IMR-90 (cell line): ENCODE measurements at regions not wholly inside any gene's neighbourhood (a gene's known extent, or its start where the extent isn't known, plus 50 kb on each side); places are given as distances from the start of the nearest gene placed in this dataset.

Experiments used
- ATAC-seq: fragments of 200-7000 bp; cut with Tn5 transposase; 2 replicates; pipeline ENCODE4 v1.9.1; 2020; ENCODE audit warnings: low read depth, mild to moderate bottlenecking, moderate library complexity
- BruUV-seq: library from RNA; stranded (reverse); fragments of 400-500 nt; replicated peaks from 2 replicates; lab custom pipeline; 2021; lab: Mats Ljungman, UMichigan
- CTCF ChIA-PET: fragments of 300-600 bp; formaldehyde crosslinking; extraction: SDS; loops from one replicate; lab custom pipeline; 2021; ENCODE audit warnings: antibody characterized with exemption; lab: Yijun Ruan, JAX
- POLR2A ChIA-PET: fragments of 300-600 bp; sonication (Branson Sonifier 250); formaldehyde crosslinking; loops from one replicate; lab custom pipeline; 2022; ENCODE audit warnings: antibody characterized with exemption; ENCODE audit not compliant: unreplicated experiment; lab: Charles Lee
- DNase-seq: peaks from one replicate; pipeline ENCODE4 v3.0.0; 2013
- H2AFZ ChIP-seq: replicated peaks from 2 replicates; pipeline ENCODE3; 2013; ENCODE audit warnings: low read length, mild to moderate bottlenecking; ENCODE audit not compliant: poor library complexity
- H2AK5ac ChIP-seq: 2 replicates; pipeline ENCODE4 v1.6.1; 2013; ENCODE audit warnings: low read depth, low read length, inconsistent platforms
- H2AK9ac ChIP-seq: replicated peaks from 2 replicates; pipeline ENCODE3; 2013; ENCODE audit warnings: mild to moderate bottlenecking, low read depth, low read length, moderate library complexity; ENCODE audit not compliant: poor library complexity
- H2BK120ac ChIP-seq: 2 replicates; pipeline ENCODE4 v1.6.1; 2013; ENCODE audit warnings: low read depth, low read length, inconsistent platforms
- H2BK15ac ChIP-seq: 3 replicates; pipeline ENCODE4 v1.6.1; 2013; ENCODE audit warnings: low read depth, low read length, inconsistent platforms
- H2BK20ac ChIP-seq: 2 replicates; pipeline ENCODE4 v1.6.1; 2013; ENCODE audit warnings: low read depth, mild to moderate bottlenecking, inconsistent platforms, low read length, moderate library complexity
- H2BK5ac ChIP-seq: 2 replicates; pipeline ENCODE4 v1.6.1; 2013; ENCODE audit warnings: mild to moderate bottlenecking, low read depth, low read length, inconsistent platforms; ENCODE audit not compliant: poor library complexity, severe bottlenecking
- H3K14ac ChIP-seq: replicated peaks from 2 replicates; pipeline ENCODE4 v1.6.1; 2013; ENCODE audit warnings: low read depth, low read length, inconsistent platforms
- H3K18ac ChIP-seq: 2 replicates; pipeline ENCODE4 v1.6.1; 2013; ENCODE audit warnings: low read depth, low read length, control low read depth
- H3K23ac ChIP-seq: 2 replicates; pipeline ENCODE4 v1.6.1; 2013; ENCODE audit warnings: low read depth, low read length, inconsistent platforms
- H3K27ac ChIP-seq: 2 replicates; pipeline ENCODE4 v1.5.1; 2013; ENCODE audit warnings: mild to moderate bottlenecking, control low read depth, low read length; ENCODE audit not compliant: insufficient read depth
- H3K27me3 ChIP-seq: 2 replicates; pipeline ENCODE4 v1.6.1; 2013; ENCODE audit warnings: low read length; ENCODE audit not compliant: control insufficient read depth, insufficient read depth
- H3K36me3 ChIP-seq: 2 replicates; pipeline ENCODE4 v1.6.1; 2013; ENCODE audit warnings: low read length, mixed read lengths; ENCODE audit not compliant: control insufficient read depth, insufficient read depth
- H3K4ac ChIP-seq: 2 replicates; pipeline ENCODE4 v1.6.1; 2013; ENCODE audit warnings: low read depth, low read length, inconsistent platforms
- H3K4me1 ChIP-seq: 2 replicates; pipeline ENCODE4 v1.6.1; 2013; ENCODE audit warnings: low read length, mixed read lengths; ENCODE audit not compliant: control insufficient read depth, insufficient read depth
- H3K4me2 ChIP-seq: 2 replicates; pipeline ENCODE4 v1.6.1; 2013; ENCODE audit warnings: low read depth, mild to moderate bottlenecking, control low read depth, low read length, moderate library complexity
- H3K4me3 ChIP-seq: 2 replicates; pipeline ENCODE4 v1.5.1; 2013; ENCODE audit warnings: low read depth, mild to moderate bottlenecking, control low read depth, low read length, moderate library complexity; ENCODE audit not compliant: insufficient read depth
- H3K56ac ChIP-seq: 2 replicates; pipeline ENCODE4 v1.6.1; 2013; ENCODE audit warnings: low read length, inconsistent platforms; ENCODE audit not compliant: insufficient read depth; ENCODE audit errors: extremely low read depth
- H3K79me1 ChIP-seq, 2 experiments: 2 replicates each; pipeline ENCODE4 v1.6.1; 2013; ENCODE audit warnings: low read length in 2 of 2, inconsistent platforms in 1 of 2, low read depth in 1 of 2
- H3K9ac ChIP-seq: 2 replicates; pipeline ENCODE4 v1.6.1; 2013; ENCODE audit warnings: low read depth, low read length, control low read depth
- H3K9me1 ChIP-seq: 2 replicates; pipeline ENCODE4 v1.6.1; 2013; ENCODE audit warnings: low read length, inconsistent platforms; ENCODE audit not compliant: insufficient read depth
- H3K9me3 ChIP-seq: 2 replicates; pipeline ENCODE4 v1.6.1; 2013; ENCODE audit warnings: low read length; ENCODE audit not compliant: control insufficient read depth, insufficient read depth
- H4K20me1 ChIP-seq: 2 replicates; pipeline ENCODE4 v1.6.1; 2013; ENCODE audit warnings: low read length, inconsistent platforms; ENCODE audit not compliant: insufficient read depth
- H4K5ac ChIP-seq: 2 replicates; pipeline ENCODE4 v1.6.1; 2013; ENCODE audit warnings: mild to moderate bottlenecking, low read depth, low read length, control low read depth
- H4K8ac ChIP-seq, 2 experiments: 2 replicates each; pipeline ENCODE4 v1.6.1; 2013; ENCODE audit warnings: low read depth in 2 of 2, low read length in 2 of 2, control low read depth in 1 of 2, inconsistent platforms in 1 of 2
- H4K91ac ChIP-seq: 2 replicates; pipeline ENCODE4 v1.6.1; 2013; ENCODE audit warnings: low read depth, low read length, inconsistent platforms; ENCODE audit not compliant: insufficient read depth
- CTCF ChIP-seq: conservative IDR thresholded peaks from 2 replicates; pipeline ENCODE4 v1.5.1; 2012; ENCODE audit warnings: mild to moderate bottlenecking, low read depth, low read length, improper control_type of control experiment
- ELK1 ChIP-seq: fragments of 150-350 bp; IDR thresholded peaks from 2 replicates; pipeline ENCODE4 v1.6.1; 2016; ENCODE audit warnings: low read depth, mild to moderate bottlenecking, low read length, moderate library complexity, borderline replicate concordance
- FOS ChIP-seq: fragments of 150-350 bp; IDR thresholded peaks from 2 replicates; pipeline ENCODE4 v1.6.1; 2016; ENCODE audit warnings: low read depth, low read length
- MAZ ChIP-seq: IDR thresholded peaks from 2 replicates; pipeline ENCODE4 v1.6.1; 2012; ENCODE audit warnings: low read depth, mild to moderate bottlenecking, low read length, improper control_type of control experiment, moderate library complexity, borderline replicate concordance
- MXI1 ChIP-seq: IDR thresholded peaks from 2 replicates; pipeline ENCODE4 v1.6.1; 2012; ENCODE audit warnings: low read depth, mild to moderate bottlenecking, low read length, moderate library complexity, borderline replicate concordance
- NFE2L2 ChIP-seq: fragments of 150-350 bp; IDR thresholded peaks from 2 replicates; pipeline ENCODE4 v1.6.1; 2016; ENCODE audit warnings: low read depth, mild to moderate bottlenecking, low read length
- POLR2A ChIP-seq: IDR thresholded peaks from 2 replicates; pipeline ENCODE4 v1.6.1; 2012; ENCODE audit warnings: mild to moderate bottlenecking, low read depth, low read length
- RAD21 ChIP-seq: IDR thresholded peaks from 2 replicates; pipeline ENCODE4 v1.6.1; 2012; ENCODE audit warnings: low read length, improper control_type of control experiment
- RFX5 ChIP-seq: IDR thresholded peaks from 2 replicates; pipeline ENCODE4 v1.8.0; 2012; ENCODE audit warnings: low read depth, mild to moderate bottlenecking, low read length, moderate library complexity
- SMC3 ChIP-seq: fragments of 150-350 bp; IDR thresholded peaks from 2 replicates; pipeline ENCODE4 v1.6.1; 2016; ENCODE audit warnings: low read depth, mild to moderate bottlenecking, antibody characterized with exemption, low read length, moderate library complexity
- USF2 ChIP-seq: fragments of 150-350 bp; IDR thresholded peaks from 2 replicates; pipeline ENCODE4 v1.6.1; 2017; ENCODE audit warnings: mild to moderate bottlenecking, antibody characterized with exemption, low read length, low read depth
- WGBS, 2 experiments: methylation state at CpG; one replicate each; pipeline versions ENCODE4 v1.1.5 to v1.1.7; 2013; ENCODE audit warnings: missing lambda C conversion rate in 2 of 2; ENCODE audit not compliant: insufficient read length in 1 of 2; ENCODE audit errors: extremely low coverage in 2 of 2; 5-methylcytosine and 5-hydroxymethylcytosine counted together
- dilution Hi-C: fragments of 300-500 bp; cut with HindIII; formaldehyde crosslinking; loops from one replicate; pipeline ENCODE4 v1.14.3; 2018; ENCODE audit warnings: low sequenced_read_pairs; ENCODE audit not compliant: unreplicated experiment
- in situ Hi-C: fragments of 300-500 bp; cut with MboI; formaldehyde crosslinking; loops from 3 replicates; pipeline ENCODE4 v1.14.3; 2019; ENCODE audit warnings: low sequenced_read_pairs, inconsistent platforms, mixed read lengths
- intact Hi-C: fragments of 100-400 bp; cut with micrococcal nuclease; formaldehyde crosslinking; loops from 2 replicates; pipeline ENCODE4 v1.10.0; 2022

GRCh38 chr4:35695421-35695820 is 548.9 kb downstream of the ARAP2 start:
- TF ChIP-seq CTCF (no peak), MXI1 (no peak), USF2 (no peak), MAZ (no peak), FOS (no peak), SMC3 (no peak), NFE2L2 (no peak), ELK1 (no peak), RFX5 (no peak), POLR2A (no peak), RAD21 (no peak)
- ATAC-seq (no peak), DNase-seq (no peak)
- Histone ChIP-seq H2BK20ac (no peak overlapping the region), H2AFZ (no peak overlapping the region), H2AK5ac (no peak overlapping the region), H3K4ac (no peak overlapping the region), H2BK120ac (no peak overlapping the region), H3K14ac (no peak overlapping the region), H4K20me1 (no peaks in the 10 kb centered on the region), H3K56ac (no peak overlapping the region), H3K9ac (no peak overlapping the region), H3K4me1 (no peaks in the 10 kb centered on the region), H4K8ac (no peak overlapping the region), H2BK15ac (no peak overlapping the region), H3K18ac (no peak overlapping the region), H4K5ac (no peak overlapping the region), H3K4me2 (no peak overlapping the region), H3K36me3 (no peaks in the 10 kb centered on the region), H4K91ac (no peak overlapping the region), H2AK9ac (no peak overlapping the region), H3K27ac (no peak overlapping the region), H3K23ac (no peak overlapping the region), H3K4me3 (no peak overlapping the region), H2BK5ac (no peak overlapping the region), H3K27me3 (no peaks in the 10 kb centered on the region), H3K9me1 (no peaks in the 10 kb centered on the region), H3K9me3 (peaks cover 4% of the 10 kb centered on the region; the same call in 1 of the 2 replicates), H3K79me1 (no peaks in the 10 kb centered on the region)
- in situ Hi-C loops (no loop called here), intact Hi-C loops (no loop called here), dilution Hi-C loops (no loop called here)
- no CpG with 5 or more reads among the region's 2 CpGs for WGBS, 2 experiments
- POLR2A ChIA-PET: no interaction called here
- no TSS peak for BruUV-seq
- CTCF ChIA-PET: no interaction called here
